ENCODE measurements at regions not wholly inside any gene's neighbourhood (a gene's known extent, or its start where the extent isn't known, plus 50 kb on each side); places are given as distances from the start of the nearest gene placed in this dataset.

- TF ChIP-seq ETV6 (CRISPR knock-in tag; IDR thresholded peaks at IDR 0.05) = no peak
- TF ChIP-seq TEAD4 (CRISPR knock-in tag; IDR thresholded peaks at IDR 0.05) = no peak
- no peak for TF ChIP-seq ELF4 (CRISPR knock-in tag; IDR thresholded peaks at IDR 0.05; ENCODE audit: low read depth)
- no peak for TF ChIP-seq ZNF423 (CRISPR knock-in tag; IDR thresholded peaks at IDR 0.05)
- TF ChIP-seq, protein P1, sequence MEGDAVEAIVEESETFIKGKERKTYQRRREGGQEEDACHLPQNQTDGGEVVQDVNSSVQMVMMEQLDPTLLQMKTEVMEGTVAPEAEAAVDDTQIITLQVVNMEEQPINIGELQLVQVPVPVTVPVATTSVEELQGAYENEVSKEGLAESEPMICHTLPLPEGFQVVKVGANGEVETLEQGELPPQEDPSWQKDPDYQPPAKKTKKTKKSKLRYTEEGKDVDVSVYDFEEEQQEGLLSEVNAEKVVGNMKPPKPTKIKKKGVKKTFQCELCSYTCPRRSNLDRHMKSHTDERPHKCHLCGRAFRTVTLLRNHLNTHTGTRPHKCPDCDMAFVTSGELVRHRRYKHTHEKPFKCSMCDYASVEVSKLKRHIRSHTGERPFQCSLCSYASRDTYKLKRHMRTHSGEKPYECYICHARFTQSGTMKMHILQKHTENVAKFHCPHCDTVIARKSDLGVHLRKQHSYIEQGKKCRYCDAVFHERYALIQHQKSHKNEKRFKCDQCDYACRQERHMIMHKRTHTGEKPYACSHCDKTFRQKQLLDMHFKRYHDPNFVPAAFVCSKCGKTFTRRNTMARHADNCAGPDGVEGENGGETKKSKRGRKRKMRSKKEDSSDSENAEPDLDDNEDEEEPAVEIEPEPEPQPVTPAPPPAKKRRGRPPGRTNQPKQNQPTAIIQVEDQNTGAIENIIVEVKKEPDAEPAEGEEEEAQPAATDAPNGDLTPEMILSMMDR (IDR thresholded peaks at IDR 0.05) = no peak
- TF ChIP-seq RORB (CRISPR knock-in tag; IDR thresholded peaks at IDR 0.05) = no peak
Observed at GRCh38 chr2:105626966-105627340, 117.8 kb upstream of the NCK2 start.

Measured in WTC11 (cell line).